ENCODE measurements at regions not wholly inside any gene's neighbourhood (a gene's known extent, or its start where the extent isn't known, plus 50 kb on each side); places are given as distances from the start of the nearest gene placed in this dataset.

- Mint-ChIP-seq H3K36me3 (ENCODE audit: low read depth) (no peaks in the 10 kb centered on the region), H3K4me1 (ENCODE audit: low read depth) (no peaks in the 10 kb centered on the region), H3K27ac (no peak overlapping the region), H3K27me3 (no peaks in the 10 kb centered on the region), H3K9me3 (no peaks in the 10 kb centered on the region), H3K4me3 (no peak overlapping the region)
- CTCF ChIA-PET: no interaction called here
- H3K4me1 ChIP-seq (ENCODE audit: insufficient read depth, low read length): no peaks in the 10 kb centered on the region
- TF ChIP-seq CTCF (IDR thresholded peaks at IDR 0.05): no peak
- H3K4me3 ChIP-seq (ENCODE audit: low read length): no peak overlapping the region
- H3K36me3 ChIP-seq (ENCODE audit: insufficient read depth, low read length): no peaks in the 10 kb centered on the region
- H3K27ac ChIP-seq (ENCODE audit: low read depth in 1 of 2, low read length in 2 of 2): no peak overlapping the region
- no peaks in the 10 kb centered on the region for H3K9me3 ChIP-seq (ENCODE audit: control insufficient read depth in 1 of 2, insufficient read depth in 1 of 2, low read length in 2 of 2)
- no peaks in the 10 kb centered on the region for H3K27me3 ChIP-seq (ENCODE audit: control insufficient read depth in 1 of 2, insufficient read depth in 2 of 2, low read length in 2 of 2)
- DNase-seq: no peak
- POLR2A ChIA-PET: no interaction called here
- intact Hi-C loops (cut with DNase I, micrococcal nuclease): no loop called here
- ATAC-seq (ENCODE audit: poor library complexity): no peak
Observed at GRCh38 chrX:122245175-122245574, 938.9 kb upstream of the GRIA3 start.

GRCh38 chrX:122245943-122246342 is 938.1 kb upstream of the GRIA3 start:
- H3K4me1 Mint-ChIP-seq (ENCODE audit: low read depth): no peaks in the 10 kb centered on the region
- intact Hi-C loops (cut with DNase I, micrococcal nuclease): no loop called here
- no peak for ATAC-seq (ENCODE audit: poor library complexity)
- no peaks in the 10 kb centered on the region for H3K9me3 Mint-ChIP-seq
- H3K36me3 ChIP-seq (ENCODE audit: insufficient read depth, low read length): no peaks in the 10 kb centered on the region
- no peaks in the 10 kb centered on the region for H3K9me3 ChIP-seq (ENCODE audit: control insufficient read depth in 1 of 2, insufficient read depth in 1 of 2, low read length in 2 of 2)
- H3K27ac ChIP-seq (ENCODE audit: low read depth in 1 of 2, low read length in 2 of 2): no peak overlapping the region
- CTCF ChIA-PET: no interaction called here
- H3K27me3 ChIP-seq (ENCODE audit: control insufficient read depth in 1 of 2, insufficient read depth in 2 of 2, low read length in 2 of 2): no peaks in the 10 kb centered on the region
- no peak overlapping the region for H3K27ac Mint-ChIP-seq
- H3K36me3 Mint-ChIP-seq (ENCODE audit: low read depth): no peaks in the 10 kb centered on the region
- DNase-seq: no peak
- H3K4me3 ChIP-seq (ENCODE audit: low read length): no peak overlapping the region
- TF ChIP-seq CTCF (IDR thresholded peaks at IDR 0.05): no peak
- no peak overlapping the region for H3K4me3 Mint-ChIP-seq
- POLR2A ChIA-PET: no interaction called here
- no peaks in the 10 kb centered on the region for H3K27me3 Mint-ChIP-seq
- H3K4me1 ChIP-seq (ENCODE audit: insufficient read depth, low read length): no peaks in the 10 kb centered on the region

- Mint-ChIP-seq H3K9me3 (no peaks in the 10 kb centered on the region), H3K36me3 (ENCODE audit: low read depth) (no peaks in the 10 kb centered on the region), H3K4me1 (ENCODE audit: low read depth) (no peaks in the 10 kb centered on the region), H3K4me3 (no peak overlapping the region), H3K27me3 (no peaks in the 10 kb centered on the region), H3K27ac (no peak overlapping the region)
- DNase-seq (no peak), ATAC-seq (ENCODE audit: poor library complexity) (no peak)
- CTCF ChIA-PET: no interaction called here
- intact Hi-C loops (cut with DNase I, micrococcal nuclease): no loop called here
- Histone ChIP-seq H3K4me3 (ENCODE audit: low read length) (no peak overlapping the region), H3K27me3 (ENCODE audit: control insufficient read depth in 1 of 2, insufficient read depth in 2 of 2, low read length in 2 of 2) (no peaks in the 10 kb centered on the region), H3K27ac (ENCODE audit: low read depth in 1 of 2, low read length in 2 of 2) (no peak overlapping the region), H3K36me3 (ENCODE audit: insufficient read depth, low read length) (no peaks in the 10 kb centered on the region), H3K9me3 (ENCODE audit: control insufficient read depth in 1 of 2, insufficient read depth in 1 of 2, low read length in 2 of 2) (no peaks in the 10 kb centered on the region), H3K4me1 (ENCODE audit: insufficient read depth, low read length) (no peaks in the 10 kb centered on the region)
- POLR2A ChIA-PET: no interaction called here
- no peak for TF ChIP-seq CTCF (IDR thresholded peaks at IDR 0.05)
Observed at GRCh38 chrX:122246937-122247336, 937.1 kb upstream of the GRIA3 start.
